ENCODE measurements at regions not wholly inside any gene's neighbourhood (a gene's known extent, or its start where the extent isn't known, plus 50 kb on each side); places are given as distances from the start of the nearest gene placed in this dataset.

GRCh38 chr15:62821384-62822131, 221.0 kb upstream of the TPM1 start:
- DNase-seq, result no peak

- DNase-seq, result no peak
Measured at GRCh38 chr15:62822228-62822627, 220.3 kb upstream of the TPM1 start.

- DNase-seq, result no peak
Measured at GRCh38 chr15:62823561-62823960, 219.0 kb upstream of the TPM1 start.

- no peak for DNase-seq
Measured at GRCh38 chr15:62824111-62825015, 218.2 kb upstream of the TPM1 start.

GRCh38 chr15:62825191-62825590, 217.4 kb upstream of the TPM1 start:
- no peak for DNase-seq

- DNase-seq, result no peak
Measured at GRCh38 chr15:62826561-62826960, 216.0 kb upstream of the TPM1 start.

- DNase-seq, result no peak
Measured at GRCh38 chr15:62828364-62828763, 214.2 kb upstream of the TPM1 start.

- no peak for DNase-seq
Measured at GRCh38 chr15:62832231-62832630, 210.3 kb upstream of the TPM1 start.

GRCh38 chr15:62833646-62834045, 208.9 kb upstream of the TPM1 start:
- DNase-seq, result no peak

GRCh38 chr15:62834686-62835329, 207.7 kb upstream of the TPM1 start:
- DNase-seq, result no peak

GRCh38 chr15:62835351-62835750, 207.2 kb upstream of the TPM1 start:
- DNase-seq, result no peak

GRCh38 chr15:62835762-62836161, 206.8 kb upstream of the TPM1 start:
- no peak for DNase-seq

- no peak for DNase-seq
Measured at GRCh38 chr15:62840526-62841268, 201.8 kb upstream of the TPM1 start.

GRCh38 chr15:62841269-62841628, 201.3 kb upstream of the TPM1 start:
- DNase-seq, result no peak

- DNase-seq, result no peak
Measured at GRCh38 chr15:62841891-62842559, 200.5 kb upstream of the TPM1 start.

- DNase-seq, result no peak
Measured at GRCh38 chr15:62843311-62843710, 199.2 kb upstream of the TPM1 start.

GRCh38 chr15:62844564-62845240, 197.8 kb upstream of the TPM1 start:
- DNase-seq, result peak; percentile 10

- DNase-seq, result peak; percentile 28
Measured at GRCh38 chr15:62845241-62846126, 197.1 kb upstream of the TPM1 start.

GRCh38 chr15:62846131-62846804, 196.3 kb upstream of the TPM1 start:
- DNase-seq, result no peak
